ENCODE measurements at regions not wholly inside any gene's neighbourhood (a gene's known extent, or its start where the extent isn't known, plus 50 kb on each side); places are given as distances from the start of the nearest gene placed in this dataset.

- Histone ChIP-seq H3K27ac (ENCODE audit: low read length) (no peak overlapping the region), H3K27me3 (replicated peaks in 1 of 2; ENCODE audit: control insufficient read depth in 2 of 2, extremely low read depth in 1 of 2, insufficient read depth in 2 of 2, low read length in 1 of 2) (peaks cover 0 to 9% of the 10 kb centered on the region in 2 experiments), H3K9me3 (no peaks in the 10 kb centered on the region), H3K4me1 (ENCODE audit: control insufficient read depth in 1 of 2, extremely low read depth in 1 of 2, insufficient read depth in 2 of 2, low read length in 2 of 2) (no peaks in the 10 kb centered on the region), H3K36me3 (ENCODE audit: control insufficient read depth in 2 of 2, extremely low read depth in 1 of 2, insufficient read depth in 1 of 2, low read length in 1 of 2) (no peaks in the 10 kb centered on the region), H3K4me3 (ENCODE audit: control insufficient read depth in 1 of 2, extremely low read depth in 1 of 2, low read length in 1 of 2) (no peak overlapping the region)
- Mint-ChIP-seq H3K36me3 (no peaks in the 10 kb centered on the region), H3K4me3 (no peak overlapping the region), H3K9me3 (peaks cover 0 to under 1% (median 0%) of the 10 kb centered on the region in 3 donors), H3K4me1 (no peaks in the 10 kb centered on the region), H3K27me3 (peaks cover 21 to 28% of the 10 kb centered on the region in 2 donors), H3K27ac (no peak overlapping the region)
- POLR2A ChIA-PET, result no interaction called here
- WGBS (ENCODE audit: insufficient coverage), result 100% methylated on average over 1 of the region's 7 CpGs
- no peak for DNase-seq
- ATAC-seq (replicated peaks in 1 of 4), result no peak
- CTCF ChIA-PET, result no interaction called here
Measured at GRCh38 chr10:16367621-16368292, 69.1 kb upstream of the PTER start.

GRCh38 chr10:16381083-16381482 is 55.7 kb upstream of the PTER start:
- Mint-ChIP-seq H3K4me3 (no peak overlapping the region), H3K9me3 (no peaks in the 10 kb centered on the region), H3K4me1 (no peaks in the 10 kb centered on the region), H3K36me3 (no peaks in the 10 kb centered on the region), H3K27ac (no peak overlapping the region), H3K27me3 (peaks cover 0 to 5% of the 10 kb centered on the region in 2 donors)
- no peak for ATAC-seq (replicated peaks in 1 of 4)
- H3K36me3 ChIP-seq (ENCODE audit: control insufficient read depth in 2 of 2, extremely low read depth in 1 of 2, insufficient read depth in 1 of 2, low read length in 1 of 2), result no peaks in the 10 kb centered on the region
- peaks cover 0 to 8% of the 10 kb centered on the region in 2 experiments for H3K27me3 ChIP-seq (replicated peaks in 1 of 2; ENCODE audit: control insufficient read depth in 2 of 2, extremely low read depth in 1 of 2, insufficient read depth in 2 of 2, low read length in 1 of 2)
- ChIA-PET POLR2A (no interaction called here), CTCF (no interaction called here)
- no peak overlapping the region for H3K27ac ChIP-seq (ENCODE audit: low read length)
- H3K9me3 ChIP-seq, result no peaks in the 10 kb centered on the region
- no peak for DNase-seq
- no peak overlapping the region for H3K4me3 ChIP-seq (ENCODE audit: control insufficient read depth in 1 of 2, extremely low read depth in 1 of 2, low read length in 1 of 2)
- 86% methylated on average over 1 of the region's 3 CpGs for WGBS (ENCODE audit: insufficient coverage)
- H3K4me1 ChIP-seq (ENCODE audit: control insufficient read depth in 1 of 2, extremely low read depth in 1 of 2, insufficient read depth in 2 of 2, low read length in 2 of 2), result no peaks in the 10 kb centered on the region

- no peaks in the 10 kb centered on the region for H3K4me1 Mint-ChIP-seq
- CTCF ChIA-PET, result no interaction called here
Measured at GRCh38 chr10:16384021-16384420, 52.8 kb upstream of the PTER start.

GRCh38 chr10:16386855-16387254 is 50.0 kb upstream of the PTER start:
- no peak for DNase-seq
- WGBS (ENCODE audit: insufficient coverage), result 62% methylated on average over 7 of the region's 9 CpGs
- peaks cover 9 to 15% of the 10 kb centered on the region in 2 donors for H3K27me3 Mint-ChIP-seq
- H3K4me3 Mint-ChIP-seq, result no peak overlapping the region
- Histone ChIP-seq H3K27me3 (replicated peaks in 1 of 2; ENCODE audit: control insufficient read depth in 2 of 2, extremely low read depth in 1 of 2, insufficient read depth in 2 of 2, low read length in 1 of 2) (peaks cover 0 to 6% of the 10 kb centered on the region in 2 experiments), H3K4me1 (ENCODE audit: control insufficient read depth in 1 of 2, extremely low read depth in 1 of 2, insufficient read depth in 2 of 2, low read length in 2 of 2) (no peaks in the 10 kb centered on the region), H3K4me3 (ENCODE audit: control insufficient read depth in 1 of 2, extremely low read depth in 1 of 2, low read length in 1 of 2) (no peak overlapping the region), H3K27ac (ENCODE audit: low read length) (no peak overlapping the region), H3K9me3 (no peaks in the 10 kb centered on the region), H3K36me3 (ENCODE audit: control insufficient read depth in 2 of 2, extremely low read depth in 1 of 2, insufficient read depth in 1 of 2, low read length in 1 of 2) (no peaks in the 10 kb centered on the region)
- H3K27ac Mint-ChIP-seq, result no peak overlapping the region
- CTCF ChIA-PET, result no interaction called here
- POLR2A ChIA-PET, result no interaction called here
- H3K36me3 Mint-ChIP-seq, result no peaks in the 10 kb centered on the region
- no peaks in the 10 kb centered on the region for H3K4me1 Mint-ChIP-seq
- no peak for ATAC-seq (replicated peaks in 1 of 4)
- no peaks in the 10 kb centered on the region for H3K9me3 Mint-ChIP-seq

More at GRCh38 chr10:16384021-16384420, 52.8 kb upstream of the PTER start:
- Histone ChIP-seq H3K9me3 (no peaks in the 10 kb centered on the region), H3K4me1 (ENCODE audit: control insufficient read depth in 1 of 2, extremely low read depth in 1 of 2, insufficient read depth in 2 of 2, low read length in 2 of 2) (no peaks in the 10 kb centered on the region), H3K36me3 (ENCODE audit: control insufficient read depth in 2 of 2, extremely low read depth in 1 of 2, insufficient read depth in 1 of 2, low read length in 1 of 2) (no peaks in the 10 kb centered on the region), H3K27me3 (replicated peaks in 1 of 2; ENCODE audit: control insufficient read depth in 2 of 2, extremely low read depth in 1 of 2, insufficient read depth in 2 of 2, low read length in 1 of 2) (peaks cover 0 to 2% of the 10 kb centered on the region in 2 experiments), H3K4me3 (ENCODE audit: control insufficient read depth in 1 of 2, extremely low read depth in 1 of 2, low read length in 1 of 2) (no peak overlapping the region), H3K27ac (ENCODE audit: low read length) (no peak overlapping the region)
- Mint-ChIP-seq H3K27ac (no peak overlapping the region), H3K36me3 (no peaks in the 10 kb centered on the region), H3K9me3 (no peaks in the 10 kb centered on the region), H3K27me3 (peaks cover 2 to 5% of the 10 kb centered on the region in 2 donors), H3K4me3 (no peak overlapping the region)
- POLR2A ChIA-PET, result no interaction called here
- no peak for ATAC-seq (replicated peaks in 1 of 4)
- WGBS (ENCODE audit: insufficient coverage), result 72% methylated on average over 11 of the region's 12 CpGs
- DNase-seq, result no peak

Data from T-cell (primary cell).